IMR-90 (cell line): ENCODE measurements at regions not wholly inside any gene's neighbourhood (a gene's known extent, or its start where the extent isn't known, plus 50 kb on each side); places are given as distances from the start of the nearest gene placed in this dataset.

Experiments
- ATAC-seq: fragments of 200-7000 bp; cut with Tn5 transposase; 2 replicates; pipeline ENCODE4 v1.9.1; 2020; ENCODE audit warnings: low read depth, mild to moderate bottlenecking, moderate library complexity
- BruUV-seq: library from RNA; stranded (reverse); fragments of 400-500 nt; replicated peaks from 2 replicates; lab custom pipeline; 2021; lab: Mats Ljungman, UMichigan
- CTCF ChIA-PET: fragments of 300-600 bp; formaldehyde crosslinking; extraction: SDS; loops from one replicate; lab custom pipeline; 2021; ENCODE audit warnings: antibody characterized with exemption; lab: Yijun Ruan, JAX
- POLR2A ChIA-PET: fragments of 300-600 bp; sonication (Branson Sonifier 250); formaldehyde crosslinking; loops from one replicate; lab custom pipeline; 2022; ENCODE audit warnings: antibody characterized with exemption; ENCODE audit not compliant: unreplicated experiment; lab: Charles Lee
- DNase-seq: peaks from one replicate; pipeline ENCODE4 v3.0.0; 2013
- H2AFZ ChIP-seq: replicated peaks from 2 replicates; pipeline ENCODE3; 2013; ENCODE audit warnings: low read length, mild to moderate bottlenecking; ENCODE audit not compliant: poor library complexity
- H2AK5ac ChIP-seq: 2 replicates; pipeline ENCODE4 v1.6.1; 2013; ENCODE audit warnings: low read depth, low read length, inconsistent platforms
- H2AK9ac ChIP-seq: replicated peaks from 2 replicates; pipeline ENCODE3; 2013; ENCODE audit warnings: mild to moderate bottlenecking, low read depth, low read length, moderate library complexity; ENCODE audit not compliant: poor library complexity
- H2BK120ac ChIP-seq: 2 replicates; pipeline ENCODE4 v1.6.1; 2013; ENCODE audit warnings: low read depth, low read length, inconsistent platforms
- H2BK15ac ChIP-seq: 3 replicates; pipeline ENCODE4 v1.6.1; 2013; ENCODE audit warnings: low read depth, low read length, inconsistent platforms
- H2BK20ac ChIP-seq: 2 replicates; pipeline ENCODE4 v1.6.1; 2013; ENCODE audit warnings: low read depth, mild to moderate bottlenecking, inconsistent platforms, low read length, moderate library complexity
- H2BK5ac ChIP-seq: 2 replicates; pipeline ENCODE4 v1.6.1; 2013; ENCODE audit warnings: mild to moderate bottlenecking, low read depth, low read length, inconsistent platforms; ENCODE audit not compliant: poor library complexity, severe bottlenecking
- H3K14ac ChIP-seq: replicated peaks from 2 replicates; pipeline ENCODE4 v1.6.1; 2013; ENCODE audit warnings: low read depth, low read length, inconsistent platforms
- H3K18ac ChIP-seq: 2 replicates; pipeline ENCODE4 v1.6.1; 2013; ENCODE audit warnings: low read depth, low read length, control low read depth
- H3K23ac ChIP-seq: 2 replicates; pipeline ENCODE4 v1.6.1; 2013; ENCODE audit warnings: low read depth, low read length, inconsistent platforms
- H3K27ac ChIP-seq: 2 replicates; pipeline ENCODE4 v1.5.1; 2013; ENCODE audit warnings: mild to moderate bottlenecking, control low read depth, low read length; ENCODE audit not compliant: insufficient read depth
- H3K27me3 ChIP-seq: 2 replicates; pipeline ENCODE4 v1.6.1; 2013; ENCODE audit warnings: low read length; ENCODE audit not compliant: control insufficient read depth, insufficient read depth
- H3K36me3 ChIP-seq: 2 replicates; pipeline ENCODE4 v1.6.1; 2013; ENCODE audit warnings: low read length, mixed read lengths; ENCODE audit not compliant: control insufficient read depth, insufficient read depth
- H3K4ac ChIP-seq: 2 replicates; pipeline ENCODE4 v1.6.1; 2013; ENCODE audit warnings: low read depth, low read length, inconsistent platforms
- H3K4me1 ChIP-seq: 2 replicates; pipeline ENCODE4 v1.6.1; 2013; ENCODE audit warnings: low read length, mixed read lengths; ENCODE audit not compliant: control insufficient read depth, insufficient read depth
- H3K4me2 ChIP-seq: 2 replicates; pipeline ENCODE4 v1.6.1; 2013; ENCODE audit warnings: low read depth, mild to moderate bottlenecking, control low read depth, low read length, moderate library complexity
- H3K4me3 ChIP-seq: 2 replicates; pipeline ENCODE4 v1.5.1; 2013; ENCODE audit warnings: low read depth, mild to moderate bottlenecking, control low read depth, low read length, moderate library complexity; ENCODE audit not compliant: insufficient read depth
- H3K56ac ChIP-seq: 2 replicates; pipeline ENCODE4 v1.6.1; 2013; ENCODE audit warnings: low read length, inconsistent platforms; ENCODE audit not compliant: insufficient read depth; ENCODE audit errors: extremely low read depth
- H3K79me1 ChIP-seq, 2 experiments: 2 replicates each; pipeline ENCODE4 v1.6.1; 2013; ENCODE audit warnings: low read length in 2 of 2, inconsistent platforms in 1 of 2, low read depth in 1 of 2
- H3K9ac ChIP-seq: 2 replicates; pipeline ENCODE4 v1.6.1; 2013; ENCODE audit warnings: low read depth, low read length, control low read depth
- H3K9me1 ChIP-seq: 2 replicates; pipeline ENCODE4 v1.6.1; 2013; ENCODE audit warnings: low read length, inconsistent platforms; ENCODE audit not compliant: insufficient read depth
- H3K9me3 ChIP-seq: 2 replicates; pipeline ENCODE4 v1.6.1; 2013; ENCODE audit warnings: low read length; ENCODE audit not compliant: control insufficient read depth, insufficient read depth
- H4K20me1 ChIP-seq: 2 replicates; pipeline ENCODE4 v1.6.1; 2013; ENCODE audit warnings: low read length, inconsistent platforms; ENCODE audit not compliant: insufficient read depth
- H4K5ac ChIP-seq: 2 replicates; pipeline ENCODE4 v1.6.1; 2013; ENCODE audit warnings: mild to moderate bottlenecking, low read depth, low read length, control low read depth
- H4K8ac ChIP-seq, 2 experiments: 2 replicates each; pipeline ENCODE4 v1.6.1; 2013; ENCODE audit warnings: low read depth in 2 of 2, low read length in 2 of 2, control low read depth in 1 of 2, inconsistent platforms in 1 of 2
- H4K91ac ChIP-seq: 2 replicates; pipeline ENCODE4 v1.6.1; 2013; ENCODE audit warnings: low read depth, low read length, inconsistent platforms; ENCODE audit not compliant: insufficient read depth
- MAFK ChIP-seq: IDR thresholded peaks from 2 replicates; pipeline ENCODE4 v1.6.1; 2012; ENCODE audit warnings: low read depth, low read length, improper control_type of control experiment
- USF2 ChIP-seq: fragments of 150-350 bp; IDR thresholded peaks from 2 replicates; pipeline ENCODE4 v1.6.1; 2017; ENCODE audit warnings: mild to moderate bottlenecking, antibody characterized with exemption, low read length, low read depth
- WGBS, 2 experiments: methylation state at CpG; one replicate each; pipeline versions ENCODE4 v1.1.5 to v1.1.7; 2013; ENCODE audit warnings: missing lambda C conversion rate in 2 of 2; ENCODE audit not compliant: insufficient read length in 1 of 2; ENCODE audit errors: extremely low coverage in 2 of 2; 5-methylcytosine and 5-hydroxymethylcytosine counted together
- dilution Hi-C: fragments of 300-500 bp; cut with HindIII; formaldehyde crosslinking; loops from one replicate; pipeline ENCODE4 v1.14.3; 2018; ENCODE audit warnings: low sequenced_read_pairs; ENCODE audit not compliant: unreplicated experiment
- in situ Hi-C: fragments of 300-500 bp; cut with MboI; formaldehyde crosslinking; loops from 3 replicates; pipeline ENCODE4 v1.14.3; 2019; ENCODE audit warnings: low sequenced_read_pairs, inconsistent platforms, mixed read lengths
- intact Hi-C: fragments of 100-400 bp; cut with micrococcal nuclease; formaldehyde crosslinking; loops from 2 replicates; pipeline ENCODE4 v1.10.0; 2022

- no peak for DNase-seq
These were observed 634.8 kb upstream of the CITED2 start for GRCh38 chr6:140009286-140009685.

More at GRCh38 chr6:140009286-140009685, 634.8 kb upstream of the CITED2 start:
- Histone ChIP-seq H3K4me3 (no peak overlapping the region), H3K9ac (no peak overlapping the region), H3K4ac (no peak overlapping the region), H3K9me1 (no peaks in the 10 kb centered on the region), H3K4me1 (0 out of 2 replicates have a peak, but pooled peaks cover 1% of the 10 kb centered on the region), H3K23ac (no peak overlapping the region), H4K20me1 (no peaks in the 10 kb centered on the region), H3K9me3 (no peaks in the 10 kb centered on the region), H4K91ac (no peak overlapping the region), H3K14ac (no peak overlapping the region), H3K79me1 (no peaks in the 10 kb centered on the region), H3K4me2 (no peak overlapping the region), H2BK15ac (no peak overlapping the region), H3K18ac (no peak overlapping the region), H3K36me3 (no peaks in the 10 kb centered on the region), H2AFZ (no peak overlapping the region), H3K27ac (no peak overlapping the region), H2BK120ac (no peak overlapping the region), H2BK5ac (no peak overlapping the region), H2BK20ac (no peak overlapping the region), H3K56ac (no peak overlapping the region), H2AK9ac (no peak overlapping the region), H4K8ac (no peak overlapping the region), H3K27me3 (no peaks in the 10 kb centered on the region), H2AK5ac (no peak overlapping the region), H4K5ac (no peak overlapping the region)
- CTCF ChIA-PET: no interaction called here
- no TSS peak for BruUV-seq
- POLR2A ChIA-PET: no interaction called here
- in situ Hi-C loops: no loop called here
- dilution Hi-C loops: no loop called here
- no CpG with 5 or more reads among the region's 3 CpGs for WGBS, 2 experiments
- intact Hi-C loops: no loop called here
- no peak for TF ChIP-seq USF2
- peak; percentile 98 for TF ChIP-seq MAFK
- no peak for ATAC-seq
